T-cell (primary cell): ENCODE measurements at regions not wholly inside any gene's neighbourhood (a gene's known extent, or its start where the extent isn't known, plus 50 kb on each side); places are given as distances from the start of the nearest gene placed in this dataset.
"Not testable (repeated sequence)": the region's sequence is repeated elsewhere in the genome, so short reads cannot be mapped to it uniquely, and the experiment has no call there.

Experiments
- ATAC-seq, 4 experiments: fragments of 200-7000 bp in 3 of 4; fragments of 150-1000 bp in 1 of 4; cut with Tn5 transposase; replicated peaks in 1 of 4; 1 replicate in 3 of 4; 2 replicates in 1 of 4; pipeline ENCODE4 v1.10.0; 2021; ENCODE audit warnings: moderate library complexity in 3 of 4, mild to moderate bottlenecking in 2 of 4, moderate number of reproducible peaks in 1 of 4
- CTCF ChIA-PET, 2 donors: fragments of 300-600 bp; sonication (Branson Sonifier 250); formaldehyde crosslinking; loops; one replicate each; lab custom pipeline; 2022; ENCODE audit warnings: antibody characterized with exemption in 2 of 2; lab: Charles Lee
- POLR2A ChIA-PET, 2 donors: fragments of 300-600 bp; sonication (Branson Sonifier 250); formaldehyde crosslinking; loops; one replicate each; lab custom pipeline; 2022; ENCODE audit warnings: antibody characterized with exemption in 2 of 2; lab: Charles Lee
- DNase-seq, 35 experiments: peaks; one replicate each; pipeline versions ENCODE4 v3.0.0 to v3.0.0-alpha.2; 2013 to 2023
- H3K27ac ChIP-seq: one replicate; pipeline ENCODE4 v1.5.1; 2013; ENCODE audit warnings: low read length
- H3K27me3 ChIP-seq, 2 experiments: replicated peaks in 1 of 2; 1 replicate in 1 of 2; 2 replicates in 1 of 2; pipeline versions ENCODE4 v1.6.1 to v1.7.0; 2013; ENCODE audit warnings: low read length in 1 of 2, mixed read lengths in 1 of 2; ENCODE audit not compliant: control insufficient read depth in 2 of 2, insufficient read depth in 2 of 2; ENCODE audit errors: extremely low read depth in 1 of 2
- H3K36me3 ChIP-seq, 2 donors: 1 replicate in 1 of 2; 2 replicates in 1 of 2; pipeline versions ENCODE4 v1.6.1 to v1.7.0; 2013; ENCODE audit warnings: low read length in 1 of 2; ENCODE audit not compliant: control insufficient read depth in 2 of 2, insufficient read depth in 1 of 2; ENCODE audit errors: extremely low read depth in 1 of 2
- H3K4me1 ChIP-seq, 2 experiments: 1 replicate in 1 of 2; 2 replicates in 1 of 2; pipeline versions ENCODE4 v1.6.1 to v1.7.0; 2013; ENCODE audit warnings: low read length in 2 of 2, mixed read lengths in 1 of 2; ENCODE audit not compliant: insufficient read depth in 2 of 2, control insufficient read depth in 1 of 2; ENCODE audit errors: extremely low read depth in 1 of 2
- H3K4me3 ChIP-seq, 2 donors: 1 replicate in 1 of 2; 2 replicates in 1 of 2; pipeline versions ENCODE4 v1.5.1 to v1.7.0; 2013; ENCODE audit warnings: mild to moderate bottlenecking in 2 of 2, low read length in 1 of 2, moderate library complexity in 1 of 2; ENCODE audit not compliant: control insufficient read depth in 1 of 2; ENCODE audit errors: extremely low read depth in 1 of 2
- H3K9me3 ChIP-seq: 2 replicates; pipeline ENCODE4 v1.7.0; 2013
- H3K27ac Mint-ChIP-seq, 2 donors: one replicate each; pipeline ENCODE4 v1.8.0; 2020 to 2021; ENCODE audit warnings: mild to moderate bottlenecking in 2 of 2, mixed read lengths in 2 of 2
- H3K27me3 Mint-ChIP-seq, 2 donors: one replicate each; pipeline ENCODE4 v1.8.0; 2021 to 2022; ENCODE audit warnings: mixed read lengths in 2 of 2
- H3K36me3 Mint-ChIP-seq: one replicate; pipeline ENCODE4 v1.8.0; 2021; ENCODE audit warnings: mixed read lengths
- H3K4me1 Mint-ChIP-seq, 3 donors: one replicate each; pipeline ENCODE4 v1.8.0; 2020 to 2022; ENCODE audit warnings: mixed read lengths in 3 of 3, mild to moderate bottlenecking in 1 of 3
- H3K4me3 Mint-ChIP-seq, 3 donors: one replicate each; pipeline ENCODE4 v1.8.0; 2020 to 2022; ENCODE audit warnings: mild to moderate bottlenecking in 3 of 3, mixed read lengths in 3 of 3, moderate library complexity in 3 of 3
- H3K9me3 Mint-ChIP-seq, 3 donors: one replicate each; pipeline ENCODE4 v1.8.0; 2020 to 2022; ENCODE audit warnings: mixed read lengths in 3 of 3
- WGBS: methylation state at CpG from one replicate; pipeline ENCODE4 v1.1.5; 2013; ENCODE audit warnings: missing lambda C conversion rate; ENCODE audit not compliant: insufficient coverage; 5-methylcytosine and 5-hydroxymethylcytosine counted together

DNA sequence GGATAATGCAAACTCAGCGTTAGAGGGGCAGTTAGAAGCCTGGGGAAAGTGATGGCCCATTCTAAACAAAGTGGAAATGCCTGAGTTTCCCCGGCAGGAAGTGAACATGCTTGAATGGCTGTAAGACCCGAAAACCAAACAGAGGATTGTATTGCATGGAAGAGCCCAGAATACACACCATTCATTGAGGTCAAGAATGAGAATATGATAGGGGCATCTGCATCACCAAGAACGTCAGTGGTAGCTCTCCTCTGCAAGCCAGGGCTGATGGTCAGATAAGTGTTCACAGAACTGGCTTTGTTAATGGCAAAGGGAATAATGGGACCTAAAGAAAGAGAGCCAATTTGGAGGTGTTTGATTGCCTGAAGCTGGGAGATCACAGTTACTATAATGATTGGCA, 663.4 kb downstream of the KHDRBS2 start:
- no peak overlapping the region for H3K27ac ChIP-seq
- Mint-ChIP-seq H3K4me1 (no peaks in the 10 kb centered on the region), H3K36me3 (no peaks in the 10 kb centered on the region), H3K27ac (no peak overlapping the region), H3K4me3 (no peak overlapping the region), H3K27me3 (no peaks in the 10 kb centered on the region), H3K9me3 (peaks cover 21 to 24% (median 22%) of the 10 kb centered on the region in 3 donors)
- POLR2A ChIA-PET: no interaction called here
- H3K9me3 ChIP-seq: no peaks in the 10 kb centered on the region
- DNase-seq (no peak), ATAC-seq (no peak)
- no peaks in the 10 kb centered on the region for H3K27me3 ChIP-seq
- no peaks in the 10 kb centered on the region for H3K36me3 ChIP-seq
- 64% methylated on average over 4 of the region's 4 CpGs for WGBS
- no peaks in the 10 kb centered on the region for H3K4me1 ChIP-seq
- CTCF ChIA-PET: no interaction called here
- H3K4me3 ChIP-seq: no peak overlapping the region

DNA sequence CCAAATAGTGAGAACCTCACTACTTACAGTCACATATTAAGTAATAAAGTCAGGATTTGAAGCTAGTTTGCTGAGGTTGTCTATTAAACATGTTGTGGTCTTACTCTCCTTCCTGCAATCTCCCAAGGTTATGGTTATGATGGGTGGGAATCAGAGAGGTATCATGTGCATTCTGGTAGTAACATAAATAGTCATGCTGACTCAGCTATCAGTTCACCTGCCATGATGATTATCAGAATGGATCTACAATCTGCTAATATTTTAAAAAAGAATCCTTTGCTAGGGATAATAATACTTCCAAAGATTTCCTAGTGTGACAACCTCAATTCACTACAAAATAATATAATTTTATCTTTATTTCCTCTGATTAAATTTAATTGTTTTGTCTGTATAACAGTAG, 671.9 kb downstream of the KHDRBS2 start:
- Mint-ChIP-seq H3K36me3 (no peaks in the 10 kb centered on the region), H3K27me3 (no peaks in the 10 kb centered on the region), H3K4me1 (no peaks in the 10 kb centered on the region), H3K27ac (no peak overlapping the region), H3K9me3 (peaks cover 5 to 11% (median 10%) of the 10 kb centered on the region in 3 donors), H3K4me3 (no peak overlapping the region)
- no peak overlapping the region for H3K27ac ChIP-seq
- H3K36me3 ChIP-seq: no peaks in the 10 kb centered on the region
- CTCF ChIA-PET: no interaction called here
- POLR2A ChIA-PET: no interaction called here
- H3K9me3 ChIP-seq: peaks cover 5% of the 10 kb centered on the region
- no peaks in the 10 kb centered on the region for H3K4me1 ChIP-seq
- H3K4me3 ChIP-seq: no peak overlapping the region
- no peak for DNase-seq
- no peaks in the 10 kb centered on the region for H3K27me3 ChIP-seq
- no peak for ATAC-seq

DNA sequence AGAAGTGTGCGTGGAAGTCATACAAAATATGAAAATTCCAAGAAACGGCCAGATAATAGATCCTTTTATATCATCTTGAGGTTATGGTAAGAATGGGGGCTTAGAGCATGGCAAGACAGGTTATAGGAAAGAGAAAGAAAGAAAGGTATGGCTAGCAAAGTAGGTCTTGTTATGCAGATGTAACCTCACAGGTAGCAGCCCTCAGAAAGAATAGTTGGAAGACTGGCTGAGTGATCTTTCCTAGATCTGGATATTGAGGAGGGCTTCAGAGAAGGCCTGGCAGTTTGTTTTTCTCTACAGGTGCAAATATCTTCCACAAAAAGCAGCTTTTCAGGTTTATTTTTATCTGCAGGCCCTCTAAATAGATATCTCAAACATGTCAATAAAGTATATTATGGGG, 679.5 kb downstream of the KHDRBS2 start:
- Histone ChIP-seq H3K27me3 (no peaks in the 10 kb centered on the region), H3K36me3 (no peaks in the 10 kb centered on the region), H3K27ac (no peak overlapping the region), H3K4me1 (no peaks in the 10 kb centered on the region), H3K9me3 (no peaks in the 10 kb centered on the region), H3K4me3 (no peak overlapping the region)
- no peaks in the 10 kb centered on the region for H3K27me3 Mint-ChIP-seq
- ATAC-seq: no peak
- no peak overlapping the region for H3K4me3 Mint-ChIP-seq
- no peaks in the 10 kb centered on the region for H3K4me1 Mint-ChIP-seq
- H3K9me3 Mint-ChIP-seq: peaks cover 30 to 36% (median 33%) of the 10 kb centered on the region in 3 donors
- ChIA-PET CTCF (no interaction called here), POLR2A (no interaction called here)
- no peak overlapping the region for H3K27ac Mint-ChIP-seq
- H3K36me3 Mint-ChIP-seq: no peaks in the 10 kb centered on the region
- no CpG with 5 or more reads among the region's 2 CpGs for WGBS
- DNase-seq: no peak

DNA sequence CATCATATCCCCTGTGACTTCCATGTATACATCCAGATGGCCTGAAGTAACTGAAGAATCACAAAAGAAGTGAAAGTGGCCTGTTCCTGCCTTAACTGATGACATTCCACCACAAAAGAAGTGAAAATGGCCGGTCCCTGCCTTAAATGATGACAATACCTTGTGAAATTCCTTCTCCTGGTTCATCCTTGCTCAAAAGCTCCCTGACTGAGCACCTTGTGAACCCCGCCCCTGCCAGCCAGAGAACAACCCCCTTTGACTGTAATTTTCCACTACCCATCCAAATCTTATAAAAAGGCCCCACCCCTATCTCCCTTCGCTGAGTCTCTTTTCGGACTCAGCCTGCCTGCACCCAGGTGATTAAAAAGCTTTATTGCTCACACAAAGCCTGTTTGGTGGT, 680.2 kb downstream of the KHDRBS2 start:
- POLR2A ChIA-PET, CTCF ChIA-PET, H3K27ac ChIP-seq, H3K4me1 ChIP-seq, H3K4me3 Mint-ChIP-seq, H3K36me3 ChIP-seq, H3K4me1 Mint-ChIP-seq, H3K27me3 Mint-ChIP-seq, H3K27me3 ChIP-seq, H3K9me3 ChIP-seq, H3K4me3 ChIP-seq, ATAC-seq, H3K27ac Mint-ChIP-seq, H3K36me3 Mint-ChIP-seq, DNase-seq: not testable (repeated sequence)
- H3K9me3 Mint-ChIP-seq: peaks cover 30 to 38% (median 35%) of the 10 kb centered on the region in 3 donors
- 51% methylated on average over 4 of the region's 4 CpGs for WGBS

DNA sequence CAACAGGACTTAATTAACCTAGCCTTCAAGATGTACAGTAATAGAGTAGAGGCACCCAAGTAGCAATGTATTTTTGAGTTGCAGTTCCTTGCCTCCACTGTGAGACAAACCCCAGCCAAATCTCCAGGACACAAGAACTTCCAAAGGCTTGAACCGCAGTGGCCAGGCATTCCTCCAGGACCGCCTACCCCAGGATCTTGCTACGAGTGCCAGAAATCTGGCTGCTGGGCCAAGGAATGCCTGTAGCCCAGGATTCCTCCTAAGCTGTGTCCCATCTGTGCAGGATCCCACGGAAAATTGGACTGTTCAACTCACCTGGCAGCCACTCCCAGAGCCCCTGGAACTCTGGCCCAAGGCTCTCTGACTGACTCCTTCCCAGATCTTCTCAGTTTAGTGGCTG, 683.9 kb downstream of the KHDRBS2 start:
- 66% methylated on average over 4 of the region's 4 CpGs for WGBS
- H3K4me3 Mint-ChIP-seq, H3K27me3 Mint-ChIP-seq, H3K27me3 ChIP-seq, DNase-seq, H3K27ac Mint-ChIP-seq, H3K9me3 ChIP-seq, H3K4me1 ChIP-seq, H3K36me3 ChIP-seq, H3K27ac ChIP-seq, H3K36me3 Mint-ChIP-seq, ATAC-seq, POLR2A ChIA-PET, H3K4me3 ChIP-seq, H3K4me1 Mint-ChIP-seq, CTCF ChIA-PET: not testable (repeated sequence)
- peaks cover 33 to 50% (median 45%) of the 10 kb centered on the region in 3 donors for H3K9me3 Mint-ChIP-seq

DNA sequence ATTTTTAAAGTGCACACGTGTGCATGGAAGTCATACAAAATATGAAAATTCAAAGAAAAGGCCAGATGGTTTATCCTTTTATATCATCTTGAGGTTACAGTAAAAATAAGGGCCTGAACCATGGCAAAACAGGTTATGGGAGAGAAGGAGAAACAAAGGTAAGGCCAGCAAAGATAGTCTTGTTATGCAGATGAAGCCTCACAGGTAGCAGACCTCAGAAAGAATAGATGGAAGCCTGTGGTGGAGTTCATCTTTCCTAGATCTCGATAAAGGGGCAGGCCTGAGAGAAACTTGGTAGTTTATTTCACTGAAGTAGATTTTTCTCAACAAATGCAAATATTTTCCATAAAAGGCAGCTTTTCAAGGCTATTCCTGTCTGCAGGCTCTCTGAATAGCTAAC, 693.8 kb downstream of the KHDRBS2 start:
- ATAC-seq: no peak
- WGBS: 80% methylated on average over 1 of the region's 2 CpGs
- H3K27me3 Mint-ChIP-seq: no peaks in the 10 kb centered on the region

DNA sequence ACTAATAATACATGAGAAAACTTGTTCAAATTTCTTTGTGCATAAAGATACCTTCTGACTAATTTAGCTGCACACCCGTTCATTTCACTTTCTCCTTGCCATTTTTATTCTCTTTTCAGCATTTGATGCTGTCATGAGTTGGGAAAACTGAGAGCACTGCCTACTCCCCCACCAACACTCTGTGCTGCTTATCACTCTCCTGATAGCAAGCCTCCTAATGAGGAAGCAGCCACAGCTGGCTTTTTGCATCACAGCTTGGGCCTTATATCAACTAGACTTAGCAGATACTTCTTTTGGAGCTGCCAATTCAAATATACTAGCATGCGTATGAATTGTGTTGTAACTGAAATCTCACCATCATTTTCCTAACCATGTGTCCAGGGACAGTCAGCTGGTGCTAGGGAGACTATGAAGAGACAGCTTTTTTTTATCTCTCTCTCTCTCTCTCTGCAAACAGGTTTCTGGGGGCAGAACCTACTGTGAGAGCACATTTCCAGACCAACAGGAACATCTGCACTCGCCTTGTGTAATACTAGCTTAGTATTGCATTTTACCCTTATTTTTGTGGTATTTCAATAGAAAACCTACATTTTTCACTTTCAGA, 699.0 kb downstream of the KHDRBS2 start:
- Mint-ChIP-seq H3K9me3 (peaks cover 3 to 28% (median 21%) of the 10 kb centered on the region in 3 donors), H3K27me3 (no peaks in the 10 kb centered on the region), H3K4me1 (no peaks in the 10 kb centered on the region), H3K27ac (no peak overlapping the region), H3K4me3 (no peak overlapping the region), H3K36me3 (no peaks in the 10 kb centered on the region)
- WGBS: 90% methylated on average over 1 of the region's 3 CpGs
- H3K27me3 ChIP-seq: no peaks in the 10 kb centered on the region
- H3K36me3 ChIP-seq: no peaks in the 10 kb centered on the region
- H3K9me3 ChIP-seq: peaks cover 2% of the 10 kb centered on the region
- no peaks in the 10 kb centered on the region for H3K4me1 ChIP-seq
- DNase-seq (no peak), ATAC-seq (no peak)
- CTCF ChIA-PET: no interaction called here
- H3K27ac ChIP-seq: no peak overlapping the region
- POLR2A ChIA-PET: no interaction called here
- no peak overlapping the region for H3K4me3 ChIP-seq

More for the DNA sequence above, 693.8 kb downstream of the KHDRBS2 start:
- Mint-ChIP-seq H3K27ac (no peak overlapping the region), H3K9me3 (peaks cover 7 to 20% (median 18%) of the 10 kb centered on the region in 3 donors), H3K36me3 (no peaks in the 10 kb centered on the region), H3K4me3 (no peak overlapping the region), H3K4me1 (no peaks in the 10 kb centered on the region)
- no peak for DNase-seq
- Histone ChIP-seq H3K27ac (no peak overlapping the region), H3K9me3 (peaks cover 2% of the 10 kb centered on the region), H3K4me3 (no peak overlapping the region), H3K4me1 (no peaks in the 10 kb centered on the region), H3K36me3 (no peaks in the 10 kb centered on the region), H3K27me3 (no peaks in the 10 kb centered on the region)
- ChIA-PET POLR2A (no interaction called here), CTCF (no interaction called here)
